ENCODE measurements at regions not wholly inside any gene's neighbourhood (a gene's known extent, or its start where the extent isn't known, plus 50 kb on each side); places are given as distances from the start of the nearest gene placed in this dataset.

GRCh38 chr12:103130564-103130963 lies 173.1 kb downstream of the ASCL1 start:
- TF ChIP-seq EZH2phosphoT487 (IDR thresholded peaks at IDR 0.05; ENCODE audit: borderline replicate concordance, low read depth) = no peak
- TF ChIP-seq, protein P1, sequence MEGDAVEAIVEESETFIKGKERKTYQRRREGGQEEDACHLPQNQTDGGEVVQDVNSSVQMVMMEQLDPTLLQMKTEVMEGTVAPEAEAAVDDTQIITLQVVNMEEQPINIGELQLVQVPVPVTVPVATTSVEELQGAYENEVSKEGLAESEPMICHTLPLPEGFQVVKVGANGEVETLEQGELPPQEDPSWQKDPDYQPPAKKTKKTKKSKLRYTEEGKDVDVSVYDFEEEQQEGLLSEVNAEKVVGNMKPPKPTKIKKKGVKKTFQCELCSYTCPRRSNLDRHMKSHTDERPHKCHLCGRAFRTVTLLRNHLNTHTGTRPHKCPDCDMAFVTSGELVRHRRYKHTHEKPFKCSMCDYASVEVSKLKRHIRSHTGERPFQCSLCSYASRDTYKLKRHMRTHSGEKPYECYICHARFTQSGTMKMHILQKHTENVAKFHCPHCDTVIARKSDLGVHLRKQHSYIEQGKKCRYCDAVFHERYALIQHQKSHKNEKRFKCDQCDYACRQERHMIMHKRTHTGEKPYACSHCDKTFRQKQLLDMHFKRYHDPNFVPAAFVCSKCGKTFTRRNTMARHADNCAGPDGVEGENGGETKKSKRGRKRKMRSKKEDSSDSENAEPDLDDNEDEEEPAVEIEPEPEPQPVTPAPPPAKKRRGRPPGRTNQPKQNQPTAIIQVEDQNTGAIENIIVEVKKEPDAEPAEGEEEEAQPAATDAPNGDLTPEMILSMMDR (IDR thresholded peaks at IDR 0.05) = no peak
- TF ChIP-seq ZBTB33 (IDR thresholded peaks at IDR 0.05; ENCODE audit: borderline replicate concordance, low read depth) = no peak
- no peak for TF ChIP-seq RAD21 (IDR thresholded peaks at IDR 0.05; ENCODE audit: low read length)
- no peak for TF ChIP-seq SIN3A (IDR thresholded peaks at IDR 0.05; ENCODE audit: borderline replicate concordance, low read depth, low read length)
- no peak for TF ChIP-seq ELF1 (IDR thresholded peaks at IDR 0.05)
